HEK293T (cell line): ENCODE measurements at regions not wholly inside any gene's neighbourhood (a gene's known extent, or its start where the extent isn't known, plus 50 kb on each side); places are given as distances from the start of the nearest gene placed in this dataset.

ENCODE experiments used
- CTCF ChIA-PET: fragments of 350-600 bp; formaldehyde crosslinking; extraction: SDS; loops from one replicate; lab custom pipeline; 2021; ENCODE audit warnings: antibody characterized with exemption, inconsistent platforms; lab: Yijun Ruan, JAX
- POLR2A ChIA-PET: fragments of 350-600 bp; formaldehyde crosslinking; extraction: SDS; loops from one replicate; lab custom pipeline; 2020; ENCODE audit warnings: antibody characterized with exemption, inconsistent platforms; lab: Yijun Ruan, JAX
- DNase-seq: peaks from one replicate; pipeline ENCODE4 v3.0.0; 2012; ENCODE audit warnings: mixed read lengths; ENCODE audit errors: extremely low spot score
- ARNT ChIP-seq: fragments of 450-650 bp; IDR thresholded peaks from 2 replicates; pipeline ENCODE4 v1.6.1; 2017; ENCODE audit warnings: mild to moderate bottlenecking
- BHLHE40 ChIP-seq: fragments of 450-650 bp; IDR thresholded peaks from 2 replicates; pipeline ENCODE4 v1.6.1; 2016; ENCODE audit warnings: mild to moderate bottlenecking, moderate library complexity, borderline replicate concordance
- CTBP1 ChIP-seq: fragments of 450-650 bp; IDR thresholded peaks from 2 replicates; pipeline ENCODE4 v1.6.1; 2016; ENCODE audit warnings: borderline replicate concordance
- ELF4 ChIP-seq: fragments of 450-650 bp; IDR thresholded peaks from 2 replicates; pipeline ENCODE4 v1.6.1; 2017; ENCODE audit warnings: antibody characterized with exemption
- FOXA1 ChIP-seq: fragments of 450-650 bp; IDR thresholded peaks from 2 replicates; pipeline ENCODE4 v1.6.1; 2016; ENCODE audit warnings: mild to moderate bottlenecking
- FOXK2 ChIP-seq: fragments of 450-650 bp; IDR thresholded peaks from 2 replicates; pipeline ENCODE4 v1.6.1; 2016; ENCODE audit warnings: mild to moderate bottlenecking
- FOXM1 ChIP-seq: fragments of 450-650 bp; IDR thresholded peaks from 2 replicates; pipeline ENCODE4 v1.6.1; 2017; ENCODE audit warnings: mild to moderate bottlenecking, borderline replicate concordance
- HDGF ChIP-seq: fragments of 450-650 bp; IDR thresholded peaks from 2 replicates; pipeline ENCODE4 v1.6.1; 2017; ENCODE audit warnings: antibody characterized with exemption, borderline replicate concordance
- L3MBTL2 ChIP-seq: fragments of 450-650 bp; conservative IDR thresholded peaks from 2 replicates; pipeline ENCODE4 v1.6.1; 2016; ENCODE audit warnings: mild to moderate bottlenecking
- LEF1 ChIP-seq: fragments of 450-650 bp; IDR thresholded peaks from 2 replicates; pipeline ENCODE4 v1.6.1; 2017; ENCODE audit warnings: mild to moderate bottlenecking, borderline replicate concordance
- NFRKB ChIP-seq: fragments of 450-650 bp; IDR thresholded peaks from 2 replicates; pipeline ENCODE4 v1.6.1; 2016; ENCODE audit warnings: mild to moderate bottlenecking, moderate library complexity
- SP1 ChIP-seq: fragments of 450-650 bp; IDR thresholded peaks from 2 replicates; pipeline ENCODE4 v1.6.1; 2017
- SUZ12 ChIP-seq: fragments of 450-650 bp; IDR thresholded peaks from 2 replicates; pipeline ENCODE4 v1.6.1; 2016; ENCODE audit warnings: mild to moderate bottlenecking
- TARDBP ChIP-seq: fragments of 450-650 bp; IDR thresholded peaks from 2 replicates; pipeline ENCODE4 v1.6.1; 2016
- ZNF384 ChIP-seq: fragments of 450-650 bp; IDR thresholded peaks from 2 replicates; pipeline ENCODE4 v1.6.1; 2016
- TF ChIP-seq, protein P1 (sequence below): fragments of 450-650 bp; IDR thresholded peaks from 2 replicates; pipeline ENCODE4 v1.6.1; 2016

- ChIA-PET CTCF (interaction anchor here (0.6 to 1.4 kb wide), 2 partner anchors 10 to 32 kb away, joined by 4 to 6 read pairs; no protein-coding TSS in a partner anchor), POLR2A (no interaction called here)
- no peak for DNase-seq
- TF ChIP-seq FOXK2, result no peak
- TF ChIP-seq CTBP1, result no peak
Measured at GRCh38 chr1:18554597-18554996, 73.9 kb downstream of the KLHDC7A start.

- ChIA-PET CTCF (interaction anchor here (0.6 to 1.4 kb wide), 2 partner anchors 8 to 31 kb away, joined by 4 to 6 read pairs; no protein-coding TSS in a partner anchor), POLR2A (no interaction called here)
- TF ChIP-seq LEF1 (no peak), TARDBP (no peak), NFRKB (no peak), SP1 (no peak), ZNF384 (no peak), FOXK2 (no peak), L3MBTL2 (no peak), SUZ12 (no peak), FOXM1 (no peak), BHLHE40 (no peak), HDGF (no peak), ELF4 (no peak), ARNT (no peak), CTBP1 (no peak), FOXA1 (no peak)
- TF ChIP-seq, protein P1, sequence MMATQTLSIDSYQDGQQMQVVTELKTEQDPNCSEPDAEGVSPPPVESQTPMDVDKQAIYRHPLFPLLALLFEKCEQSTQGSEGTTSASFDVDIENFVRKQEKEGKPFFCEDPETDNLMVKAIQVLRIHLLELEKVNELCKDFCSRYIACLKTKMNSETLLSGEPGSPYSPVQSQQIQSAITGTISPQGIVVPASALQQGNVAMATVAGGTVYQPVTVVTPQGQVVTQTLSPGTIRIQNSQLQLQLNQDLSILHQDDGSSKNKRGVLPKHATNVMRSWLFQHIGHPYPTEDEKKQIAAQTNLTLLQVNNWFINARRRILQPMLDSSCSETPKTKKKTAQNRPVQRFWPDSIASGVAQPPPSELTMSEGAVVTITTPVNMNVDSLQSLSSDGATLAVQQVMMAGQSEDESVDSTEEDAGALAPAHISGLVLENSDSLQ, result no peak
- no peak for DNase-seq
Measured at GRCh38 chr1:18555036-18555435, 74.3 kb downstream of the KLHDC7A start.

DNA sequence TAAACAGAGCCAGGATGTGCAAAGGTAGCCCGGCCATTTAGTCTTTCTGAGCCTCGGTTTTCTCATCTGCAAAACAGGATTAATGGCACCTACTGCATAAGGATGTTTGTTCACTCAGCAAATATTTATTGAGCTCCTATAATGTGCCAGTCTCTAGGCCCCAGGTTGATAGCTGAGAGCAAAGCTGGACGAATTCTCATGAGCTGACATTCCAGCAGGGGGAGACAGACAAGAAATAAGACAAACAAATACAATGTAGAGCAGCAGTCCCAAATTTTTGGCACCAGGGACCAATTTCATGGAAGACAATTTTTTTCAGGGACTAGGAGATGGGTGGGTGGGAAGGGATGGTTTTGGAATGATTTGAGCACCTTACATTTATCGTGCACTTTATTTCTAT lies 74.3 kb upstream of the PAX7 start:
- CTCF ChIA-PET, result interaction anchor here (0.8 to 1.8 kb wide), 6 partner anchors 9 to 231 kb away, joined by 3 to 15 read pairs (median 3); no protein-coding TSS in a partner anchor
- DNase-seq, result peak; percentile 34
- no peak for TF ChIP-seq L3MBTL2
- no peak for TF ChIP-seq FOXM1
- no peak for TF ChIP-seq NFRKB
- TF ChIP-seq LEF1, result no peak
- TF ChIP-seq CTBP1, result no peak
- no peak for TF ChIP-seq FOXA1
- no peak for TF ChIP-seq ELF4
- no peak for TF ChIP-seq SUZ12
- TF ChIP-seq FOXK2, result no peak
- TF ChIP-seq ARNT, result no peak
- TF ChIP-seq HDGF, result no peak
- TF ChIP-seq ZNF384, result no peak
- TF ChIP-seq BHLHE40, result no peak
- no peak for TF ChIP-seq TARDBP
- TF ChIP-seq, protein P1, result no peak
- no peak for TF ChIP-seq SP1
- POLR2A ChIA-PET, result no interaction called here

DNA sequence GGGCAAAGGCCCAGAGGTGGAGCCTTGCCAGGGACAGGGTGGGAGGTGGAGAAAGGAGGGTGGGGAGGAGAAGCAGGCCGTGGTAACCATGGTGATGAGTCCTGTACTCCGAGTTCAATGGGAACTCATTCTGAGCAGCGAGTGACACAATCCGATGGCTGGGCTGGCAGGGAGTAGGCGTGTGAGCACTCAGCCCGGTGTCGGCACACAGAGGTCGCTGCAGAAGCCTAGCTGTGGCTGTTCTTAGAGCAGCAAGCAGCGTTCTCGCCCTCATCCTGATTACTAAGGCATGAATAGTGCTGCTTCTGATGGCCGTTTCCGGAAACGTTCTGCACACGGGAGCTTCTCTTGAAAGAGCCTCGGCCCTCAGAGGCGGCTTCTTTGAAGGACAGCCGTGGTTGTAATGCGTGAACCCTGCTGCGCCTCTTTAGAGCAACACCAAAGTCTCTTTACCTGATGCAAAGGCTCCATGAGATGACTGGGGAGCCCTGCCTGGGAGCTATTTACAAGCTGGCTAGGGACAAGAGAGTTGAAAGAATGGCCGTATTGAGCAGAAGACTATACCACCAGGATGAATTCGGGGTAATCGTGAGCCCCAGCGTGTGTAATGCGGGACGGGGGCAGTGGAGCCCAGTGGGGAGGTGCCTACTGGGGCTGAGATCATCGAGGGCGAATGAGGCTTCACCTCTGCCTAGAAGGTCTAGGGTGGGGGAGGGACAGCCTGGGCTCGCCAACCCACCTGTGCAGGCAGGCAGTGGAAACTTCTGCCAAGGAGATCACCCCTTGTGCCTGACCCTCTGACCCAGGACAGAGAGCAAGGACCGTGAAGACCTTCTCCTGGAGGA lies 72.8 kb upstream of the PAX7 start:
- TF ChIP-seq FOXA1 (no peak), L3MBTL2 (no peak), FOXK2 (no peak), LEF1 (no peak), BHLHE40 (no peak), FOXM1 (no peak), ELF4 (no peak), SP1 (no peak), ARNT (no peak)
- TF ChIP-seq, protein P1, result no peak
- CTCF ChIA-PET, result interaction anchor here (0.6 to 0.9 kb wide), 2 partner anchors 23 to 27 kb away, joined by 3 read pairs; no protein-coding TSS in a partner anchor
- no peak for DNase-seq
- POLR2A ChIA-PET, result no interaction called here

- DNase-seq, result no peak
- CTCF ChIA-PET, result interaction anchor here (1.0 to 1.6 kb wide), 2 partner anchors 11 to 21 kb away, joined by 3 to 4 read pairs; no protein-coding TSS in a partner anchor
- TF ChIP-seq SUZ12 (no peak), FOXM1 (no peak), FOXA1 (no peak), SP1 (no peak), ARNT (no peak), L3MBTL2 (no peak), CTBP1 (no peak), BHLHE40 (no peak), NFRKB (no peak), ELF4 (no peak), ZNF384 (no peak), HDGF (no peak), LEF1 (no peak), TARDBP (no peak)
- TF ChIP-seq, protein P1, result no peak
- POLR2A ChIA-PET, result no interaction called here
Measured at GRCh38 chr1:18560692-18561091, 70.0 kb upstream of the PAX7 start.
